Activated CD4-positive, alpha-beta memory T cell treated with anti-CD3 and anti-CD28 coated beads for 36 hours (primary cell): ENCODE measurements at regions not wholly inside any gene's neighbourhood (a gene's known extent, or its start where the extent isn't known, plus 50 kb on each side); places are given as distances from the start of the nearest gene placed in this dataset.
"Not testable (repeated sequence)": the region's sequence is repeated elsewhere in the genome, so short reads cannot be mapped to it uniquely, and the experiment has no call there.

ENCODE experiments used
- CTCF ChIA-PET: fragments of 350-600 bp; sonication (Branson Sonifier 250); formaldehyde crosslinking; loops from one replicate; lab custom pipeline; 2021; ENCODE audit warnings: antibody characterized with exemption, inconsistent platforms; lab: Charles Lee
- POLR2A ChIA-PET: fragments of 350-600 bp; sonication (Branson Sonifier 250); formaldehyde crosslinking; loops from one replicate; lab custom pipeline; 2021; ENCODE audit warnings: antibody characterized with exemption; lab: Charles Lee
- DNase-seq: peaks from one replicate; pipeline ENCODE4 v3.0.0-alpha.2; 2020
- H3K27ac Mint-ChIP-seq: one replicate; pipeline ENCODE4 v1.8.0; 2021; ENCODE audit warnings: mixed read lengths
- H3K27me3 Mint-ChIP-seq: one replicate; pipeline ENCODE4 v1.8.0; 2021; ENCODE audit warnings: mixed read lengths
- H3K36me3 Mint-ChIP-seq: one replicate; pipeline ENCODE4 v1.8.0; 2021; ENCODE audit warnings: mixed read lengths
- H3K4me1 Mint-ChIP-seq: one replicate; pipeline ENCODE4 v1.8.0; 2021; ENCODE audit warnings: low read depth, mixed read lengths
- H3K4me3 Mint-ChIP-seq: one replicate; pipeline ENCODE4 v1.8.0; 2021; ENCODE audit warnings: mild to moderate bottlenecking, mixed read lengths
- H3K9me3 Mint-ChIP-seq: one replicate; pipeline ENCODE4 v1.8.0; 2021; ENCODE audit warnings: mixed read lengths
- intact Hi-C: fragments of 100-400 bp; cut with micrococcal nuclease; formaldehyde crosslinking; loops from one replicate; pipeline ENCODE4 v1.15.1; 2023

- DNase-seq, result no peak
- Mint-ChIP-seq H3K9me3 (peaks cover 2% of the 10 kb centered on the region), H3K36me3 (no peaks in the 10 kb centered on the region), H3K27me3 (no peaks in the 10 kb centered on the region), H3K4me3 (no peak overlapping the region), H3K4me1 (no peaks in the 10 kb centered on the region), H3K27ac (no peak overlapping the region)
- intact Hi-C loops, result no loop called here
- ChIA-PET POLR2A (no interaction called here), CTCF (no interaction called here)
These were observed 57.7 kb downstream of the RAD51AP2 start for GRCh38 chr2:17460371-17461086.

- ChIA-PET POLR2A (no interaction called here), CTCF (no interaction called here)
- H3K36me3 Mint-ChIP-seq, result no peaks in the 10 kb centered on the region
- no peak overlapping the region for H3K27ac Mint-ChIP-seq
- no peaks in the 10 kb centered on the region for H3K27me3 Mint-ChIP-seq
- H3K4me3 Mint-ChIP-seq, result no peak overlapping the region
- intact Hi-C loops, result no loop called here
- H3K9me3 Mint-ChIP-seq, result peaks cover 2% of the 10 kb centered on the region
- no peaks in the 10 kb centered on the region for H3K4me1 Mint-ChIP-seq
- DNase-seq, result no peak
These were observed 62.9 kb downstream of the RAD51AP2 start for GRCh38 chr2:17455343-17455742.

- H3K36me3 Mint-ChIP-seq, H3K4me3 Mint-ChIP-seq, H3K9me3 Mint-ChIP-seq, intact Hi-C loops, H3K27me3 Mint-ChIP-seq, POLR2A ChIA-PET, H3K4me1 Mint-ChIP-seq, H3K27ac Mint-ChIP-seq, DNase-seq: not testable (repeated sequence)
- CTCF ChIA-PET, result interaction anchor here (0.8 kb wide), 1 partner anchor 741 kb away, joined by 3 read pairs; no protein-coding TSS in a partner anchor
These were observed 72.0 kb downstream of the RAD51AP2 start for GRCh38 chr2:17446191-17446590.

GRCh38 chr2:17445744-17446143 lies 72.5 kb downstream of the RAD51AP2 start:
- Mint-ChIP-seq H3K4me3 (no peak overlapping the region), H3K4me1 (no peaks in the 10 kb centered on the region), H3K9me3 (peaks cover 8% of the 10 kb centered on the region), H3K36me3 (no peaks in the 10 kb centered on the region), H3K27me3 (no peaks in the 10 kb centered on the region), H3K27ac (no peak overlapping the region)
- intact Hi-C loops, result no loop called here
- ChIA-PET POLR2A (no interaction called here), CTCF (no interaction called here)
- no peak for DNase-seq

GRCh38 chr2:17442334-17442733 lies 75.9 kb downstream of the RAD51AP2 start:
- Mint-ChIP-seq H3K27me3 (no peaks in the 10 kb centered on the region), H3K4me1 (no peaks in the 10 kb centered on the region), H3K4me3 (no peak overlapping the region), H3K9me3 (peaks cover 4% of the 10 kb centered on the region), H3K27ac (no peak overlapping the region), H3K36me3 (no peaks in the 10 kb centered on the region)
- ChIA-PET CTCF (no interaction called here), POLR2A (no interaction called here)
- no peak for DNase-seq
- intact Hi-C loops, result no loop called here

GRCh38 chr2:17441790-17442189 lies 76.5 kb downstream of the RAD51AP2 start:
- no peaks in the 10 kb centered on the region for H3K36me3 Mint-ChIP-seq
- H3K4me3 Mint-ChIP-seq, result no peak overlapping the region
- no peaks in the 10 kb centered on the region for H3K4me1 Mint-ChIP-seq
- DNase-seq, result no peak
- peaks cover 2% of the 10 kb centered on the region for H3K9me3 Mint-ChIP-seq
- H3K27me3 Mint-ChIP-seq, result no peaks in the 10 kb centered on the region
- H3K27ac Mint-ChIP-seq, result no peak overlapping the region
- intact Hi-C loops, result no loop called here
- CTCF ChIA-PET, result no interaction called here
- POLR2A ChIA-PET, result no interaction called here

GRCh38 chr2:17441055-17441771 lies 77.0 kb downstream of the RAD51AP2 start:
- DNase-seq, result no peak
- intact Hi-C loops, result no loop called here
- no peaks in the 10 kb centered on the region for H3K9me3 Mint-ChIP-seq
- H3K4me3 Mint-ChIP-seq, result no peak overlapping the region
- no peaks in the 10 kb centered on the region for H3K36me3 Mint-ChIP-seq
- H3K27me3 Mint-ChIP-seq, result no peaks in the 10 kb centered on the region
- no peak overlapping the region for H3K27ac Mint-ChIP-seq
- CTCF ChIA-PET, result no interaction called here
- POLR2A ChIA-PET, result no interaction called here
- H3K4me1 Mint-ChIP-seq, result no peaks in the 10 kb centered on the region

- intact Hi-C loops, result no loop called here
- POLR2A ChIA-PET, result no interaction called here
- H3K4me3 Mint-ChIP-seq, result no peak overlapping the region
These were observed 87.9 kb downstream of the RAD51AP2 start for GRCh38 chr2:17430326-17430725.

GRCh38 chr2:17429130-17429529 lies 89.1 kb downstream of the RAD51AP2 start:
- intact Hi-C loops, result no loop called here
- H3K4me1 Mint-ChIP-seq, result no peaks in the 10 kb centered on the region
- H3K27ac Mint-ChIP-seq, result no peak overlapping the region
- no peaks in the 10 kb centered on the region for H3K27me3 Mint-ChIP-seq
- no peaks in the 10 kb centered on the region for H3K36me3 Mint-ChIP-seq
- CTCF ChIA-PET, result no interaction called here
- no peak for DNase-seq
- H3K4me3 Mint-ChIP-seq, result no peak overlapping the region
- POLR2A ChIA-PET, result no interaction called here
- no peaks in the 10 kb centered on the region for H3K9me3 Mint-ChIP-seq

More at GRCh38 chr2:17430326-17430725, 87.9 kb downstream of the RAD51AP2 start:
- no peaks in the 10 kb centered on the region for H3K36me3 Mint-ChIP-seq
- H3K27me3 Mint-ChIP-seq, result no peaks in the 10 kb centered on the region
- H3K4me1 Mint-ChIP-seq, result no peaks in the 10 kb centered on the region
- H3K27ac Mint-ChIP-seq, result no peak overlapping the region
- CTCF ChIA-PET, result no interaction called here
- no peaks in the 10 kb centered on the region for H3K9me3 Mint-ChIP-seq
- no peak for DNase-seq

- ChIA-PET CTCF (no interaction called here), POLR2A (no interaction called here)
- H3K36me3 Mint-ChIP-seq, result no peaks in the 10 kb centered on the region
- H3K4me1 Mint-ChIP-seq, result no peaks in the 10 kb centered on the region
- H3K9me3 Mint-ChIP-seq, result no peaks in the 10 kb centered on the region
- intact Hi-C loops, result no loop called here
- H3K4me3 Mint-ChIP-seq, result no peak overlapping the region
- no peak overlapping the region for H3K27ac Mint-ChIP-seq
- DNase-seq, result no peak
- H3K27me3 Mint-ChIP-seq, result no peaks in the 10 kb centered on the region
These were observed 90.8 kb downstream of the RAD51AP2 start for GRCh38 chr2:17427401-17427800.

- H3K4me3 Mint-ChIP-seq, result no peak overlapping the region
- no peak overlapping the region for H3K27ac Mint-ChIP-seq
- ChIA-PET CTCF (no interaction called here), POLR2A (no interaction called here)
- H3K27me3 Mint-ChIP-seq, result no peaks in the 10 kb centered on the region
- H3K36me3 Mint-ChIP-seq, result no peaks in the 10 kb centered on the region
- intact Hi-C loops, result no loop called here
- no peaks in the 10 kb centered on the region for H3K4me1 Mint-ChIP-seq
- no peaks in the 10 kb centered on the region for H3K9me3 Mint-ChIP-seq
- DNase-seq, result no peak
These were observed 91.5 kb downstream of the RAD51AP2 start for GRCh38 chr2:17426743-17427142.

GRCh38 chr2:17422061-17422460 lies 96.2 kb downstream of the RAD51AP2 start:
- Mint-ChIP-seq H3K4me1 (no peaks in the 10 kb centered on the region), H3K4me3 (no peak overlapping the region), H3K27me3 (no peaks in the 10 kb centered on the region), H3K36me3 (no peaks in the 10 kb centered on the region), H3K9me3 (no peaks in the 10 kb centered on the region), H3K27ac (no peak overlapping the region)
- DNase-seq, result no peak
- POLR2A ChIA-PET, result no interaction called here
- intact Hi-C loops, result no loop called here
- CTCF ChIA-PET, result no interaction called here

GRCh38 chr2:17416884-17417391 lies 101.3 kb downstream of the RAD51AP2 start:
- H3K27ac Mint-ChIP-seq, result no peak overlapping the region
- DNase-seq, result no peak
- H3K36me3 Mint-ChIP-seq, result no peaks in the 10 kb centered on the region

More at GRCh38 chr2:17416884-17417391, 101.3 kb downstream of the RAD51AP2 start:
- intact Hi-C loops, result no loop called here
- Mint-ChIP-seq H3K27me3 (no peaks in the 10 kb centered on the region), H3K9me3 (peaks cover 4% of the 10 kb centered on the region), H3K4me3 (no peak overlapping the region), H3K4me1 (no peaks in the 10 kb centered on the region)
- ChIA-PET POLR2A (no interaction called here), CTCF (no interaction called here)
